Activated CD4-positive, CD25-positive, alpha-beta regulatory T cell (primary cell): ENCODE measurements at regions not wholly inside any gene's neighbourhood (a gene's known extent, or its start where the extent isn't known, plus 50 kb on each side); places are given as distances from the start of the nearest gene placed in this dataset.
A peak's percentile ranks its signal among the peaks of the same experiment; 100 is the strongest.

ENCODE experiments used
- DNase-seq, 4 experiments: peaks; one replicate each; lab custom pipeline; 2025; lab: John Stamatoyannopoulos, UW

- no peak for DNase-seq
Observed at GRCh38 chrX:39953879-39954278, 143.9 kb downstream of the BCOR start.

GRCh38 chrX:39954851-39955250, 142.9 kb downstream of the BCOR start:
- DNase-seq = no peak

GRCh38 chrX:39955625-39956024, 142.1 kb downstream of the BCOR start:
- no peak for DNase-seq

GRCh38 chrX:39956803-39957394, 140.9 kb downstream of the BCOR start:
- DNase-seq = no peak

GRCh38 chrX:39957816-39958566, 139.8 kb downstream of the BCOR start:
- DNase-seq = no peak

- DNase-seq = no peak
Observed at GRCh38 chrX:39958850-39959249, 138.9 kb downstream of the BCOR start.

- DNase-seq = no peak
Observed at GRCh38 chrX:39960219-39960618, 137.5 kb downstream of the BCOR start.

- DNase-seq = no peak
Observed at GRCh38 chrX:39961441-39961840, 136.3 kb downstream of the BCOR start.

GRCh38 chrX:39965051-39965573, 132.6 kb downstream of the BCOR start:
- DNase-seq = no peak

GRCh38 chrX:39966176-39966575, 131.6 kb downstream of the BCOR start:
- no peak for DNase-seq

- DNase-seq = no peak
Observed at GRCh38 chrX:39967348-39967747, 130.4 kb downstream of the BCOR start.

- DNase-seq = peak in 2 of 4 experiments; percentile 1 to 6
Observed at GRCh38 chrX:39969099-39969818, 128.5 kb downstream of the BCOR start.

GRCh38 chrX:39969819-39970504, 127.8 kb downstream of the BCOR start:
- no peak for DNase-seq

- no peak for DNase-seq
Observed at GRCh38 chrX:39971760-39972159, 126.0 kb downstream of the BCOR start.

GRCh38 chrX:39972340-39972739, 125.4 kb downstream of the BCOR start:
- DNase-seq = no peak

- no peak for DNase-seq
Observed at GRCh38 chrX:39973810-39974209, 123.9 kb downstream of the BCOR start.

GRCh38 chrX:39974270-39974669, 123.5 kb downstream of the BCOR start:
- no peak for DNase-seq

GRCh38 chrX:39975101-39975925, 122.4 kb downstream of the BCOR start:
- DNase-seq = no peak

- no peak for DNase-seq
Observed at GRCh38 chrX:39981946-39982345, 115.8 kb downstream of the BCOR start.

- no peak for DNase-seq
Observed at GRCh38 chrX:39982948-39983347, 114.8 kb downstream of the BCOR start.

- DNase-seq = no peak
Observed at GRCh38 chrX:39983715-39984114, 114.0 kb downstream of the BCOR start.
